ENCODE measurements at regions not wholly inside any gene's neighbourhood (a gene's known extent, or its start where the extent isn't known, plus 50 kb on each side); places are given as distances from the start of the nearest gene placed in this dataset.

- Histone ChIP-seq H3K4me1 (no peaks in the 10 kb centered on the region), H3K36me3 (no peaks in the 10 kb centered on the region), H3K9me3 (no peaks in the 10 kb centered on the region), H3K27me3 (no peaks in the 10 kb centered on the region), H3K27ac (no peak overlapping the region), H3K4me3 (no peak overlapping the region)
- TF ChIP-seq POLR2AphosphoS5 (IDR thresholded peaks at IDR 0.05; ENCODE audit: insufficient read depth in 1 of 2, low read depth in 1 of 2) (no peak), CTCF (IDR thresholded peaks at IDR 0.05) (no peak), POLR2A (IDR thresholded peaks at IDR 0.05) (no peak)
- intact Hi-C loops (cut with DNase I): no loop called here
- no peak for DNase-seq (ENCODE audit: extremely low spot score in 2 of 2)
Measured at GRCh38 chr11:39664023-39664422, 1795.4 kb downstream of the LRRC4C start.

- Histone ChIP-seq H3K27ac (no peak overlapping the region), H3K4me3 (no peak overlapping the region), H3K9me3 (no peaks in the 10 kb centered on the region), H3K27me3 (no peaks in the 10 kb centered on the region), H3K4me1 (no peaks in the 10 kb centered on the region), H3K36me3 (no peaks in the 10 kb centered on the region)
- DNase-seq (ENCODE audit: extremely low spot score in 2 of 2): no peak
- TF ChIP-seq POLR2A (IDR thresholded peaks at IDR 0.05) (no peak), CTCF (IDR thresholded peaks at IDR 0.05) (no peak), POLR2AphosphoS5 (IDR thresholded peaks at IDR 0.05; ENCODE audit: insufficient read depth in 1 of 2, low read depth in 1 of 2) (no peak)
- intact Hi-C loops (cut with DNase I): no loop called here
Measured at GRCh38 chr11:39661890-39662289, 1797.6 kb downstream of the LRRC4C start.

GRCh38 chr11:39651857-39652461 is 1807.5 kb downstream of the LRRC4C start:
- DNase-seq (ENCODE audit: extremely low spot score in 2 of 2): no peak
- Histone ChIP-seq H3K27me3 (no peaks in the 10 kb centered on the region), H3K4me3 (no peak overlapping the region), H3K27ac (no peak overlapping the region), H3K9me3 (no peaks in the 10 kb centered on the region), H3K4me1 (no peaks in the 10 kb centered on the region), H3K36me3 (no peaks in the 10 kb centered on the region)
- TF ChIP-seq POLR2A (IDR thresholded peaks at IDR 0.05) (no peak), POLR2AphosphoS5 (IDR thresholded peaks at IDR 0.05; ENCODE audit: insufficient read depth in 1 of 2, low read depth in 1 of 2) (no peak), CTCF (IDR thresholded peaks at IDR 0.05) (no peak)
- intact Hi-C loops (cut with DNase I): no loop called here

- no peak for TF ChIP-seq CTCF (IDR thresholded peaks at IDR 0.05)
- no peak for TF ChIP-seq POLR2AphosphoS5 (IDR thresholded peaks at IDR 0.05; ENCODE audit: insufficient read depth in 1 of 2, low read depth in 1 of 2)
- no peak for TF ChIP-seq POLR2A (IDR thresholded peaks at IDR 0.05)
- intact Hi-C loops (cut with DNase I): no loop called here
Measured at GRCh38 chr11:39641751-39642150, 1817.7 kb downstream of the LRRC4C start.

GRCh38 chr11:39630365-39630764 is 1829.1 kb downstream of the LRRC4C start:
- TF ChIP-seq CTCF (IDR thresholded peaks at IDR 0.05): no peak
- no peak for TF ChIP-seq POLR2A (IDR thresholded peaks at IDR 0.05)
- TF ChIP-seq POLR2AphosphoS5 (IDR thresholded peaks at IDR 0.05; ENCODE audit: insufficient read depth in 1 of 2, low read depth in 1 of 2): no peak

More at GRCh38 chr11:39641751-39642150, 1817.7 kb downstream of the LRRC4C start:
- Histone ChIP-seq H3K27ac (no peak overlapping the region), H3K4me3 (no peak overlapping the region), H3K4me1 (no peaks in the 10 kb centered on the region), H3K9me3 (no peaks in the 10 kb centered on the region), H3K27me3 (no peaks in the 10 kb centered on the region), H3K36me3 (no peaks in the 10 kb centered on the region)
- no peak for DNase-seq (ENCODE audit: extremely low spot score in 2 of 2)

More at GRCh38 chr11:39630365-39630764, 1829.1 kb downstream of the LRRC4C start:
- Histone ChIP-seq H3K36me3 (no peaks in the 10 kb centered on the region), H3K4me3 (no peak overlapping the region), H3K27me3 (no peaks in the 10 kb centered on the region), H3K4me1 (no peaks in the 10 kb centered on the region), H3K9me3 (no peaks in the 10 kb centered on the region), H3K27ac (no peak overlapping the region)
- no peak for DNase-seq (ENCODE audit: extremely low spot score in 2 of 2)
- intact Hi-C loops (cut with DNase I): no loop called here
